GM12873 (cell line): ENCODE measurements at regions not wholly inside any gene's neighbourhood (a gene's known extent, or its start where the extent isn't known, plus 50 kb on each side); places are given as distances from the start of the nearest gene placed in this dataset.

ENCODE experiments used
- TF ChIP-seq, protein P1 (sequence below): IDR thresholded peaks from 2 replicates; pipeline ENCODE4 v1.5.1; 2012; ENCODE audit warnings: low read depth, mild to moderate bottlenecking, moderate library complexity, low read length, control low read depth; ENCODE audit not compliant: insufficient read depth; ENCODE audit errors: missing control alignments

DNA sequence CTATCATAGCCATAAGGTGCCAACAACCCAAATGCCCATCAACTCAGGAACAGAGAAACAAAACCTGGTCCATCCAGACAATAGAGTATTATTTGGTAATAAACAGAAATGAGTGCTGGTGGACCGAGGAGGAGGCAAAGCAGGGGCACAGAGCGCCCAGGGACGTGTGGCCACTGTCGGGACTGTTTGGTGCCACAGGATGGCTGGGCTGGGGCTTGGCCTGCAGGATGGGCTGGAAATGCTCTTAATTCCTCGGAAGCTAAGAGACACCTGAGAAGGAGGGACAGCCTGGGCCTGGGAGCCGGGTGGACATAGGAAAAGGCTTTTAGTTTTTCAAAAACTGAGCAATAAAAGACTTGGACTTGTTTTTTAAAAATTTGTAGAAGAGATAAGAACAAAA is 216.4 kb downstream of the DLL1 start:
- TF ChIP-seq, protein P1, sequence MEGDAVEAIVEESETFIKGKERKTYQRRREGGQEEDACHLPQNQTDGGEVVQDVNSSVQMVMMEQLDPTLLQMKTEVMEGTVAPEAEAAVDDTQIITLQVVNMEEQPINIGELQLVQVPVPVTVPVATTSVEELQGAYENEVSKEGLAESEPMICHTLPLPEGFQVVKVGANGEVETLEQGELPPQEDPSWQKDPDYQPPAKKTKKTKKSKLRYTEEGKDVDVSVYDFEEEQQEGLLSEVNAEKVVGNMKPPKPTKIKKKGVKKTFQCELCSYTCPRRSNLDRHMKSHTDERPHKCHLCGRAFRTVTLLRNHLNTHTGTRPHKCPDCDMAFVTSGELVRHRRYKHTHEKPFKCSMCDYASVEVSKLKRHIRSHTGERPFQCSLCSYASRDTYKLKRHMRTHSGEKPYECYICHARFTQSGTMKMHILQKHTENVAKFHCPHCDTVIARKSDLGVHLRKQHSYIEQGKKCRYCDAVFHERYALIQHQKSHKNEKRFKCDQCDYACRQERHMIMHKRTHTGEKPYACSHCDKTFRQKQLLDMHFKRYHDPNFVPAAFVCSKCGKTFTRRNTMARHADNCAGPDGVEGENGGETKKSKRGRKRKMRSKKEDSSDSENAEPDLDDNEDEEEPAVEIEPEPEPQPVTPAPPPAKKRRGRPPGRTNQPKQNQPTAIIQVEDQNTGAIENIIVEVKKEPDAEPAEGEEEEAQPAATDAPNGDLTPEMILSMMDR: no peak

DNA sequence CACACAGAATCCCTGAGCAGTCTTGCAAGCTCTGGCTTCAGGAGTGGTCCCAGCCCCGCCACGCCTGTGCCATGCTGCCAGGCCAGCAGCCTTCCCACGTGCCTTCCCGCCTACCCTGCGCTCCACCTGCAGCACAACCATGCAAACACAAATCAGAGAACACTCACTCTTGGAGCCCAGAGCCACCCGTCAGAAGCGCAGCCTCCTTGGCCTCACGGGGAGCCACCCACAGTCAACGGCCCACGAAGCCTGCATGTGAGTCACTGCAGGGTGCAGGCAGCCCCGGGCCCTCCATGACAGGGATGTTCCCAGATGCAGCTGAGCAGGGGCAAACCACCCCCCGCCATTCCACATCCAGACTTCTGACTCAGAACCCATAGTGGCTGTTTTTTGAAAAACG is 217.0 kb downstream of the DLL1 start:
- TF ChIP-seq, protein P1: no peak

DNA sequence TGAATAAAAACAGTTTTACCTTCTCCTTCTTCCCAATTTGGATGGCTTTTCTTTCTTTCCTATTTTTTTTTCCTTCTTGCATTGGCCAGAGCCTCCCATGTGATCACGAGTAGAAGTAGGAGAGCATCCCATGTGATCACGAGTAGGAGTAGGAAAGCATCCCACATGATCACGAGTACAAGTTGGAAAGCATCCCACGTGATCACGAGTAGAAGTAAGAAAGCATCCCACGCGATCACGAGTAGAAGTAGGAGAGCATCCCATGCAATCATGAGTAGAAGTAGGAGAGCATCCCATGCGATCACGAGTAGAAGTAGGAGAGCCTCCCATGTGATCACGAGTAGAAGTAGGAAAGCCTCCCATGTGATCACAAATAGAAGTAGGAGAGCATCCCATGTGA is 218.6 kb downstream of the DLL1 start:
- TF ChIP-seq, protein P1: no peak

DNA sequence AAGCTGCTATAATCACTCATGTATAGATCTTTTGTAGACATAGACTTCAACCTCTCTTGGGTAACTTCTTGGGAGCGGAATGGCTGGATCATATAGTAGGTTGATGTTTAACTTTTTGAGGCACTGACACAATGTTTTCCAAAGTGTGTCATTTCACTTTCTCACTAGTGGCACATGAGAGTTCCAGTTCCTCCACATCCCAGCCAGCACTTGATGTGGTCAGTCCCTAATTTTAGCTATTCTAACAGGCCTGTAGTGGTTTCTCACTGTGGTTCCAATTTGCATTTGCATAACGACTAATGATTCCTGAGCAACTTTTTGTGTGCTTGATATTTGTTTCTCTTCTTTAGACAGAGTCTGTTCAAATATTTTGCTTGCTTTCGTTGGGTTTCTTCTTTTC is 221.3 kb downstream of the DLL1 start:
- TF ChIP-seq, protein P1: no peak

DNA sequence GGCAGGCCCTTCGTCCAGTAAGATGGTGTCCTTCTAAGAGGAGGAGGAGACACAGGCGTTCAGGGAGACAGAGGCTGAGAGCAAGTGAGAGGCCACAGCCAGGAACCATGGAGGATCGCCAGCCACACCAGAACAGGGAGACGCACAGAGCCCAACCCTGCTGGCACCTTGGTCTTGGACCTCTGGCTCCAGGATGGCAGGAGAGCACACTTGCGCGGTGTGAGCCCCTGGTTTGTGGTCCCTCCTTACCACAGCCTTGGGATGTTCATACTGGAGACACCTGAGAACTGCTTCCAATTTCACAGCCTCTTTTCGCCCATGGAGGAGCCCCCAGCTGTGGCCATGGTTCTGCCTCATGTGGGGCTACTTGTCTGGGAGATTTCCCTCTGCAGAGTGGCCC is 222.4 kb downstream of the DLL1 start:
- TF ChIP-seq, protein P1: no peak

DNA sequence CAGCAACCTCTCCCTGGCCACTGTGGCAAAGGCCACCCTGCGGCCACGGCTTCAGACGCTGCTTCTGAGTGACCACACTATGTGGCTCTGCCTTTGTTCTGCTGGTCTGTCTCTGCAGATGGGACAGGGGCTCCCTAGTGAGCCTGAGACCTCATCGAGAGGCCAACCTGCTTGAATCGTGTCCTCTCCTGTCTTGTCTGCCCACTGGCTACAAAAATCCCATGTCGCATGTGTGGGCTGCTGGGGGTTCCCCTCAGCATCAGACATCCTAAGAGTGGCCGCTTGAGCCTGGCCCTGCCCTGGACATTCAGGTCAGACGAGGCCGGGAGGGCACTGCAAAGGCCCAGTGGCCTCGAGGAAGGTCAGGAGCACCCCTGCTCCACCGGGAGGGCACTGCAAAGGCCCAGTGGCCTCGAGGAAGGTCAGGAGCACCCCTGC is 222.9 kb downstream of the DLL1 start:
- TF ChIP-seq, protein P1: no peak

DNA sequence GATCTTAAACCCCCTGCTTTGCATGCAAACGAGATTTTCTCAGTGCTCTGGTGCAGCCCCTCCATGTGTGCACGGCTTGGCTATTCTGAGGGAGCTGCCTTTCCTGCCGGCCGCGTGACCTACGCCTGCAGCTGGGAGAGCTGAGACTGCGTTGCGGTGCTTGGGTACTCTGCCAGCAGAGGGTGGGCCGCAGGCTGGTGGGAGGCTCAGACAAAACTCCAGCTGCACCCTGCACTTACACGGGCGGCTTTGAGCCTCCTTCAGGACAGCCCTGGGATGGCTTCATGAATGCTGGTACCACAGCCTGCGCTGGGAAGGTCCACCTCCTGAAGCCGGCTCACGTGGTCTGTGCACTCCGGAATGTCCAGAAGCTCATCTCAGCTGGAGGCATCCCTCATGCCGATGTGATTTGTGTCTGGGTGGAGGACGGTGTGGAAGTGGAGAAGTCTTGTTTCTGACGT is 223.7 kb downstream of the DLL1 start:
- TF ChIP-seq, protein P1: no peak
